ENCODE measurements at regions not wholly inside any gene's neighbourhood (a gene's known extent, or its start where the extent isn't known, plus 50 kb on each side); places are given as distances from the start of the nearest gene placed in this dataset.

DNA sequence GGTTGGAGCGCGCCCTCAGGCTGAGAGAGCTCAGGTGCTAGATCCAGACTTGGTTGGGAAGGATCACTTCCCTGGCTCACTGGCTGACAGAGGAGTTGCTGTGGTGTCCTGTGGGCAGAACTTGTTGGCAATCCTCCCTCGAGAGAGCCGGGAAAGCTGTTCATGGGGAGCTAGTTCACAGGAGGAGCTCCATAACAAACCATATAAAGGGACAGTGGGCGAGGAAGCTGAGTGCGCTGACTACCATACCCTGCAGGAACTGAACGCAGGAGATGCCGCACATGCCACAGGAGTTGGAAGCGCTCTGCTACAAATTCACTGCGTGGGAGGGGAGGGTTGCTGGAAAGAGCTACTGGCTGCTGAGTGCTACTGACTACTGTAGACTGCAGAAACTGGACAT, 243.2 kb downstream of the OGFRL1 start:
- no peak for DNase-seq

DNA sequence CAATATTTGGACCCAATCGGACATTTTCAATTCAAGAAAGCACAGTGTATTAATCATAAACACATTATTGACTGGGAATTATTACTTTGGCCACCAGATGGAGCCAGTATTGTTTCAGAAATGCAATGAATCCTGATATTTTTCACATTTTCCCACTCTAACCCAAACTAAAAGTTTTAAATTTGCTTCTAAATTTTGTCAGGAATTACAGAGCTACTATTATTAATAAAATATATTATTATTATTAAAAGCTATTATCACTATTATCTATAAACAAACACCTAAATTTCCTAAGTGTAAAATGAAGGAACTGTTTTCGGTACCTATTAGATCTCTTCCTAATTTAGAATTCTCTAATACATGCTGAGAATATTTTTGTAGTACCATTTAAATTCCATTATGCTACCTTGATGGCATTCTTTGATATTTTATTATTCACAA, 245.3 kb downstream of the OGFRL1 start:
- DNase-seq, result peak; percentile 64

DNA sequence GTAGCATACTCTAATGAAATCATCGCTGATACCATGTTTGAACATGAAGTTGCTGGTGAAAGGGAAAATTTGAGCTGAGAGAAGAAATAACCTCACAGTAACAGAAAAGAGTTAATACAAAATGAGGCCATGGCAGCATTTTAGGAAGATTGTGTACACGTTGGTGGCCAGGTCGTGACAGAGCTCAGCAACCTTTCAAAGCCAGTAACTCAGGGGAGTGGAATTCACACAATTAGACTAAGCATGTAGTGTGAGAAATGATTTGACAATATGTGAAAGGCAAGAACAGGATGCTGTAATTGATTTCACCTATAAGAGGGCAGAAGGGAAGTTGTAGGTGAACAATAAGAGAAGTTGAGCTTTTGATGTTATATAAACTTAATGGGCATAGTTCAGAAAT, 246.3 kb downstream of the OGFRL1 start:
- DNase-seq, result no peak

DNA sequence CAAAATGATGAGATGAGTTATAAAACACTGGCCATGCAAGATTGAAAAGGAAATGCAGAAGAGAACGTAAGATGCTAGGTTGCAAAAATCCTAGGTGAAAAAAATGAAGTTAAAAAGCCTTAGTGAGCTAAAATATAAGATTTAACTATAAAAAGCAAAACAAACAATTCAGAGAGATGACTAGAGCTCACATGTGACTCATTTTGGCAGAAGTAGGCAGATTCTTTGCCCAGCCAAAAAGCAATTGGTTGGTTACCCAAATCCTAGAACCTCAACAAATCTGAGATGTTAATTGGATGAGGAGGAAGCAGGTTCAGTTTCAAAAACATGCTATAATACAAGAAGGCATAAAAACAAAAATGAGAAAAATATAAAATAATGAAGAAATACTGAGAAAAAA, 249.1 kb downstream of the OGFRL1 start:
- DNase-seq, result no peak

DNA sequence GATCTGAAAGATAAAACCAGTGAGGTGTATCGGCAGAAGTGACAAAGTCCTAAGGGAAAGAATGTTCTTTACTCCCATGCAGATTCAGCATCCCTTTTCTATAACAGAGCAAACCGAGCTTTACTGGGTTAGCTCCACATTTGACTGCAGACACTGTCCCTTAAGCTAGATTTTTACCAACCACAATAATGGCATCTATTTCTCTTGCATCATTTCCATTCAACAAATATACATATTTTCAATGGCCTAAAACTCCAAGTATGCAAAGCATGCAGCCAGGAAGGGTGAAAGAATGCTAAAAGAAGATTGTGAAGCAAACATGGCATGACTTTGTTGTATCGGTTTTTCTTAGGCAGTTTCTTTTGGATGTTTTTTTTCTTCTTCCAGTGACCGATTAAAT, 255.4 kb downstream of the OGFRL1 start:
- DNase-seq, result no peak

DNA sequence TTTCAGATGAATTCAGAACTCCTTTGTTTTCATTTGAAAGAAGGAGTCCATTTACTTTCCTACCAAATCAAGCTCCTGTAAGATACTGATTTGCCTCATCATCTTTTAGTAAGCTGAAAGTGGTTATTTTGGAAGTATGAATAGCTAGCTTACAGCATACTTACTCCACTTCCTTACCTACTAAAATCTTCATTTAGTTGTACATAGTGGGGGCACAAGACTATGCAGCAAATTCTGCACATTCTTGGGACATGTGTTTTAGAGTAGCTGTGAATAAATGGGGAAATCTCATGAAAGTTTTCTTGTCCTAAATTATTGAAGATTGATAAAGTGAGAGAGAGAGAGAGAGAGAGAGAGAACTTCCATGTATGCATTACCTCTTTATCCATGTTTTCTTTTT, 256.3 kb downstream of the OGFRL1 start:
- DNase-seq, result no peak

DNA sequence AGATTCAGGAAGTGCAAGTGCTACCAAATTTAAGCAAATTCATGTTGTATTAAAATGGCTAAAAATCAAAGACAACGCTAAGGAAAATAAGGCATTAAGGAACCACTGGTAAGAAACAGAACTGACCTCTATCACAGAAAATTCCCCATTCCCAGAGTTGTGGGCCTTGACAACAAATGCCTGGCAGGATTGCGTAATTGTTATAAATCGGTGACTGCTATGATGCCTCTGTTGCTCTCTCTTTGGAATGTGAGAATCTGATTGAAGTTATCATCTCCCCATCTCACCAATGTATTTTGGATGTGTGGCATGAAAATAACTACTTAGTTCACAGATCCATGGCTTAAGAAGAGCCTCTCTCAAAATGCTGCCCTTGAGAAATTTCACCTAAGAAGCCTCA, 257.3 kb downstream of the OGFRL1 start:
- no peak for DNase-seq

DNA sequence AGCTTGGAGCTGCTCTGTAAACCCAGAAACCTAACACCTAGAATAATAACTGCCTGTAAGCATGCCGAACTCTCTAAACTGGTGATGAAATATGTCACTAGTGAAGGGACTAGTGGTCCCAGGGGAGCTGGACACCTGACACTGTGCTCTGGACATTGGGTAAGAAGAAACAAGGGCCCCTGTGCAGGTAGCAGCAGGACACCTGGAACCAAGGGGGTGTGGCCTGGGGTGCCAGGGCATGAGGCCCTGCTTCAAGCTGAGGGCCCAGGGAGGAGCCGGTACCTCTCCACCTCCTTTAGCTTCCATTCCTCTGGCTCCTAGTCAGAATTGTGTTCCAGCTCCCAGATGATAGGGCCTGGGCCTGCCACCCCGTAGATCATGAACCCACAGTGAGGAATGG, 263.2 kb downstream of the OGFRL1 start:
- DNase-seq, result no peak

DNA sequence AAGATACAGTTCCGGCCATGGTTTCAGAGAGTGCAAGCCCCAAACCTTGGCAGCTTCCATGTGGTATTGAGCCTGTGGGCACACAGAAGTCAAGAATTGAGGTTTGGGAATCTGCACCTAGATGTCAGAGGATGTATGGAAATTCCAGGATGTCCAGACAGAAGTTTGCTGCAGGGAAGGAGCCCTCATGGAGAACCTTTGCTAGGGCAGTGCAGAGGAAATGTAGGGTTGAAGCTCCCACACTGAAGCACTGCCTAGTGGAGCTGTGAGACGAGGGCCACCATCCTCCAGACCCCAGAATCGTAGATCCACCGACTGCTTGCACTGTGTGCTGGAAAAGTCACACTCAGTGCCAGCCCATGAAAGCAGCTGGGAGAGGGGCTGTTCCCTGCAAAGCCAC, 267.5 kb downstream of the OGFRL1 start:
- DNase-seq, result no peak

DNA sequence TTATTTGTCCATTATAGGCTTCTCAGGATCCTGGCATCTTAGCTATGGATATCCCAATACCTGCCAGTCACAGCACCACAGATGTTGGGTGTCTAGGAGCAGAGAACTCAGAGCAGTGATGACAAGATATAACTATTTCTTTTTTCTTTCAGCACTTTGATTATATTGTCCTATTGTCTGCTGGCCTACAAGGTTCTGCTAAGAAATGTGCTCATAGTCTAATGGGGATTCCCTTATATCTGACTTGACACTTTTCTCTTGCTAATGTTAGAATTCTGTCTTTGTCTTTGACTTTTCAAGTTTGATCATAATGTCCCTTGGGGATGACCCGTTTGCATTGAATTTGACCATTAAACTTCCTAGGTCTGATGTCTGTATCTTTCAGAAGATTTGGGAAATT, 270.4 kb downstream of the OGFRL1 start:
- DNase-seq, result no peak

DNA sequence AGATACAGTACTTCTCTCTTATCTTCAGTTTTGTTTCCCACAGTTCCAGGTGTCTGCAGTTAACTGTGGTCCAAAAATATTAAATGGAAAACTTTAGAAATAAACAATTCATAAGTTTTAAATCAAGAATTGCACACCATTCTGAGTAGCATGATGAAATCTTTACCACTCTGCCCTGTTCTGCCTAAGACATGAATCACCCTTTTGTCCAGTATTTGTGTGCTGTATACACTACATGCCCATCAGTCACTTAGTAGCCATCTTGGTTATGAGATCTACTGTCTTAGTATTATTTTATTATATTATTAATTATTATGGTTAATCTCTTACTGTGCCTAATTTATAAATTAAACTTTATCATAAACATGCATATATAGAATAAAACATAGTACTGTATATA, 279.0 kb downstream of the OGFRL1 start:
- DNase-seq, result no peak

DNA sequence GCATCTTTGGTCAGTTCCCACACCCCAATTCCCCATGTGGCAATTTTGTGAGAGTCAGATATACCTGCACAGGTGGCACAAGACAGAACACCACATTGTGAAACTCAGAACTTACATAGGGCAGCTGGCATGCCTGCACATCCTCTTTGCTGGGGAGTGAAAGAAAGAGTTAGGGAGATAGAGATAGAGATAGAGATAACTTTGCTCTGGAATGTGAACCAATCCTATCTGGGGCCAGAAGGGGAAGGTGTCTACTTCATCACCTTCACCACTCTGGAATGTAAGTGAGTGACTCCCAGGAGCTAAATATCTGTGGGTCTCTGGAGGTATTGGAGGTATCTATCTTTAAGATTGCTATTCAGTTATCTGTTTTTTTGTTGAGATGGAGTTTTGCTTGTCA, 289.2 kb downstream of the OGFRL1 start:
- no peak for DNase-seq

DNA sequence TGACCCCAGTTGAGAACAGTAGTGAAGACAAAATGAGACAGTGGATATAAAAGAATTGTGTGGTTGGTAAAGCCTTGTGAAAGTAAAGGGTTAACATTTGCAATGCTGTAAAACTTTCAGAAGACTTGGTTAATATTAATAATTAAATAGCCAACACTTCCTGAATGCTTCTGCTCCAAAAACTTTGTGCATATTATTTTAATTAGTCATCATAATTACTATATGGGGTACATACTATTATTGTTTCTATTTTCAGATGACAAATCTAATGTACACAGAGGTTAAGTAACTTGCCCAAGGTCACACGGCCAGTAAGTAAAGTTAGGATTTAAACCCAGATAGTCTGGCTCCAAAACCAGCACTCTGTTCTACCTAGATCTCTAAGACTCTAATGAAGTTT, 291.3 kb downstream of the OGFRL1 start:
- DNase-seq, result no peak

DNA sequence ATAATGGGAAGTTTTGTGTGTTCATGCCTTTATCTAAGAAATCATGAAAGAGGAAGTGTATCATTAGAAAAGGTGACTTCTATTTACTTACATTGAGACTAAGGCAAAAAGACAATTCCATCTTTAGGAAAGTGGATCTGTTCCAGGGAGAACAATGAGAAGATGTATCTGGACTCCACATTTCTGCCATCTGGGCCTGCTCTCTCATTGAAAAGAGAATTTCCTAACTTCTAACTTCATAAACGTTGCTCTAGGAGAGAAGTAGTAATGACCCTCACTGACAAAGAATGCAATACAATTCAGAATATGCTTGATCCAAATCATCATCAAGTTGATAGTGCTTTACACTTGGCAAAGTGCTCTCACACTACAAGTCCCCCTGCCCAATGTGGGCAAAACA, 294.2 kb downstream of the OGFRL1 start:
- no peak for DNase-seq

DNA sequence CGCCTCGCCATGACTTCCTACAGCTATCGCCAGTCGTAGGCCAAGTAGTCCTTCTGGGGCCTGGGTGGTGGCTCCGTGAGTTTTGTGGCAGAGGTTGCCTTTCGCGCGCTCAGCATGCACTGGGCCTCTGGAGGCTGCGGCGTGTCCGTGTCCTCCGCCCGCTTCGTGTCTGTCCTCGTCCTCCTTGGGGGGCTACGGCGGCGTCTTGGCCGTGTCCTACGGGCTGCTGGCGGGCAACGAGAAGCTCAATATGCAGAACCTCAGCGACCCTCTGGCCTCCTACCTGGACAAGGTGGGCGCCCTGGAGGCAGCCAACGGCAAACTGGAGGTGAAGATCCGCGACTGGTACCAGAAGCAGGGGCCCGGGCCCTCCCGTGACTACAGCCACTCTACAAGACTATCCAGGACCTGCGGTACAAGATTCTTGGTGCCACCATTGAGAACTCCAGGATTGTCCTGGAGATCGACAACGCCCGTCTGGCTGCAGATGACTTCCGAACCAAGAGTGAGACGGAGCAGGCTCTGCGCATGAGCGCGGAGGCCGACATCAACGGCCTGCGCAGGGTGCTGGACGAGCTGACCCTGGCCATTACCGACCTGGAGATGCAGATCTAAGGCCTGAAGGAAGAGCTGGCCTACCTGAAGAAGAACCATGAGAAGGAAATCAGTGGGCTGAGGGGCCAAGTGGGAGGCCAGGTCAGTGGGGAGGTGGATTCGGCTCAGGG, 296.3 kb downstream of the OGFRL1 start:
- no peak for DNase-seq

DNA sequence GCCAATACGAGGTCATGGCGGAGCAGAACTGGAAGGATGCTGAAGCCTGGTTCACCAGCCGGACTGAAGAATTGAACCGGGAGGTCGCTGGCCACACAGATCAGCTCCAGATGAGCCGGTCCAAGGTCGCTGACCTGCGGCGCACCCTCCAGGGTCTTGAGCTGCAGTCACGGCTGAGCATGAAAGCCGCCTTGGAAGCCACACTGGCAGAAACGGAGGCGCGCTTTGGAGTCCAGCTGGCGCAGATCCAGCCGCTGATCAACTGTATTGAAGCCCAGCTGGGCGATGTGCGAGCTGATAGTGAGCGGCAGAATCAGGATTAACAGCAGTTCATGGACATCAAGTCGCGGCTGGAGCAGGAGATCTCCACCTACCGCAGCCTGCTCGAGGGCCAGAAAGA, 296.9 kb downstream of the OGFRL1 start:
- DNase-seq, result no peak

DNA sequence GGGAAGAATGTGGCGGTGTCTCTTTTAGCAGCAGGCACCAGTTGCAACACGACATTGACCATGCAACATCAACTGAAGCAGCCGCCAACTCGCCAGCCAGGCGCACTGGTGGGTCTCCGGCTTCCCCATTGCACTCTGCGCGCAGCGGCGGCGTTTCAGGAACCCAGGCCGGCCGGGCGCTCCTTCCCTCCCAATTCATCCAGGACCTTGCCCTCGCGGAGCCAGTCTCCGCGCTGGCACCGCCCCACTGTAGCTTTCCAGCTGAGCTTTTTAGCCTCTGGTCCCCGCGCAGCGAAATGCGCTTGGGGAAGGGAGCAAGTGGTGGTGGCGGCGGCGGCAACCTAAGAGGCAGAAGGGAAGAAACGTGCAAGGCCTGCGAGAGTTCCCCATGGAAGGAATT, 297.9 kb upstream of the RIMS1 start:
- DNase-seq, result no peak

DNA sequence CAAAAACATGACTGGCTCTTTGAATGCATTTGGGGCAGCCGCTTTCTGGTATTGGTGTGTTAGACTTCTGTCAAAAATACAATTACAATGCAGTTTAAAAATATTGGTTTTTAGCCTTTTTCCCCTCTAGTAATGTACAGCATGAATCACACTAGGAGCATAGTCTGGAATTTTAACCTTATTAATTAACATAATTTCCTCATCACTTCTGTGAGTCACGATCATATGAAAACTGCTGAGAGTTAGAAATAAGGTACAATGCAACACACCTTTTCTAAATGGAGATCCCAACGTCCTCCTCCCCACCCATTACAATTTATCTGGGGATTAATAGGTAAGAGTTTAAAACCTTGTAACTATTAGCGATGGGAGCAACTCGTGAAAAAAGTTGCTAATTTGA, 297.1 kb upstream of the RIMS1 start:
- DNase-seq, result no peak

DNA sequence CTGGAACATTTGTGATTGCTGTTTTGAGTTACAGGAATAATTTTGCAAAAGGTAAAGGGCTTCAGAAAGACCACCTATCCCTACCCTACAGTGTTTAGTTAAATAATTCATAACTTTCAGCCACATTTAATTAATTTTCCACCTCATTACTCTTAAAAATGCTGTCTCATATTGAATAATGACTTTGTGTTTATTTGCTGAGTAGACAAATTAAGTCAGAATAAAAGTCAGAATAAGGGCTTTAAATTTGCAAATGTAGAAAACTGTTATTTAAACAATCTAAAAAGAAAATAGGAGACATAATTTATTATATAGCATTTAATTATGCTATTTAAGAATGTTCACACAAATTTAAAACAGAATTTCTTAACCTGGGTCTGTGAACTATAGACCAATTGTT, 293.7 kb upstream of the RIMS1 start:
- no peak for DNase-seq

DNA sequence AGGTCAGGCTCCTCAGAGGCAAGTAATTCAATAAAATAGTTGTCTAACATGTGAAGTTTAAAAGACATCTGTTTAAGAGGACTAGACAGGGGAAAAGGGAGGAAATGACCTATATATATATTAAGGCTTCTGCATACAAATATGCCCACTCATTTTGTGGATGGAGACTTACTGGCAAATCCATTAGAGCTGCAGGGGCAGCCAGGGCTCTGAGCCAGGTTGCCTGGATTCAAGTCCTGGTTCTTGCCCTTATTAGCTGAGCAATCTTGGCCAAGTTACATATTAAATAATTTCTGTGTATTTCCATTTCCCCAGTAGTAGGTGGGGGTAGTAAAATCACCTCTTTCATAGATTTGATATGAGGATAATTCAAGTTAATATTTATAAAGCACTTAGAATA, 287.0 kb upstream of the RIMS1 start:
- no peak for DNase-seq

DNA sequence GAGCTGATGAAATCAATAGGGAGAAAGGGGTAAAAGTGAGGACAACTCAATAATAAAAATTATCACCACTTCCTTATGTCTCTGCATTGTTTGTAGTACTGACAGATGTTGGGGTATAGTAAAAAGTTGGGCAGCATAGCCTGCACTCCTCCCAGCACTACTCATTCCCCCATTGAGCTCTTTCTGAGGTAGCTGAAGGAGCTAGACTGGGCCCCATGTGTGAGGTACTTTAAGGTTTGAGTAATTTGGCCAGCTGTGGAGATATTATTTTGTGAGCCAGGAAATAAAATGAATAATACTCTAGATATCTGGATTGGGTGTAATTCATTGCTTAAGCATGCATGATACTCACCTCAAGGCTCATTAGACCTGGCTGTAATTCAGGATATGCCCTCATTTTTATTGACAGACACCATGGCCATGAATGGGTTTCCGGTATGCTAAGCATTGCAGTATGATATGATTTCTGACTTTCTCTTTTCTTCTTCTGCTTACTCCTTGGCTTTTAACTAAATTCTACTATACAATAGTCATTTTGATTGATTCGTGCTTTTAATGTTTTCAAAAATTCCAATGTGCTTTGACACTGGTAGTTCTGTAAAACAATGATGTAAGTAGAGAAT, 283.9 kb upstream of the RIMS1 start:
- peak; percentile 14 for DNase-seq

DNA sequence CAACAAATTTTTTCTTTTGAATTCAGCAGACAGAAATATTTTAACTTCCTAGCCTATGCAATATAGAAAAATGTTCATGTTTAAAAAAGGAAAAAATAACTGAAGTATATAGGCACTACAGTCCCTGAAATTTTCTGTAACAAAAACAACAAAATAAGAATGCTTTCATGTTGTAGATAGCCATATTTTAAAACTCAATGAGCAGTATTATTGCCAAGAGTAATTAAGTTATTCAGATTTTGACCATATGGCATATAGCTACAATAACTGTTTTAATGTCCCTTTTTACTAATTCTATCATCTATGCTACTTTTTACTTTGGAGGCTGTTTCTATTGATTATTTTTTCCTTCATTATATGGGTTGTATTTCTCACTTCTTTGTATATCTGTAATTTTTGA, 283.3 kb upstream of the RIMS1 start:
- DNase-seq, result no peak

DNA sequence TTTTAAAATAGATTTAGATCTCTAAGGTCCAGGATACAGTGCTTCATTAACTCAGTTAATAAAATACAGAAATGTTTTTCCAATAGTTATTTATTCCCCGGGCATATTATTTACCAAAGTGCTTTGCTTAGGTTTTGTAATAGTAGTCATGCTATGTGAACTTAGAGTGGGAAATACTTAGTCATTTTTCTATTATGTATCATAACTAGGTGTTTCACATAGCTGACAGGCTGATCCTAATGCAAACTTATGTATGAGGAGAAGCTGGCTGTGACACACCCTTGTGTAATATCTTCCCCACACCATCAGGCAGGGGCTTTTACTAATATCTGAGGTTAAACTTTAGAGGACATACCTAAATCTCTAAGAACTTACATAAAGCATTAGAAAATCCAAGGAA, 277.7 kb upstream of the RIMS1 start:
- DNase-seq, result no peak

DNA sequence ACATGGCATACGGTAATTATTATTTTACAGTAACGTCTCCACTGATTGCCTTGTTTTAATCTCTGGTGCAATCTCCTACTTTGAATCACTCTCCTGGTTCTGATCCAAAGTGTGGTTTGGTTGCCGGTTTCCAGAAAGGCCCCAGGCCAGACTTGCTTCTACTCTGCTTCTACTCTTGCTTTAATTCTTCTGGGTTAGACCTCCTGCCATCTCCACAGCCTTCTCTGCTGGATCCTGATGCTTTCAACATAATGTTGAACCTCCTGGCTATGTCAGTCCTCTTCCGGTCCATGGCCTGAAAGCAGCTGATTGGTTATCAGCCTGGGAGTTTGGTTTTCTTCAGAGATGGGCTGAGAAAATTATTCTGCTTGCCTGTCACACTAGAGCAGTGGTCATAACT, 266.5 kb upstream of the RIMS1 start:
- DNase-seq, result no peak

DNA sequence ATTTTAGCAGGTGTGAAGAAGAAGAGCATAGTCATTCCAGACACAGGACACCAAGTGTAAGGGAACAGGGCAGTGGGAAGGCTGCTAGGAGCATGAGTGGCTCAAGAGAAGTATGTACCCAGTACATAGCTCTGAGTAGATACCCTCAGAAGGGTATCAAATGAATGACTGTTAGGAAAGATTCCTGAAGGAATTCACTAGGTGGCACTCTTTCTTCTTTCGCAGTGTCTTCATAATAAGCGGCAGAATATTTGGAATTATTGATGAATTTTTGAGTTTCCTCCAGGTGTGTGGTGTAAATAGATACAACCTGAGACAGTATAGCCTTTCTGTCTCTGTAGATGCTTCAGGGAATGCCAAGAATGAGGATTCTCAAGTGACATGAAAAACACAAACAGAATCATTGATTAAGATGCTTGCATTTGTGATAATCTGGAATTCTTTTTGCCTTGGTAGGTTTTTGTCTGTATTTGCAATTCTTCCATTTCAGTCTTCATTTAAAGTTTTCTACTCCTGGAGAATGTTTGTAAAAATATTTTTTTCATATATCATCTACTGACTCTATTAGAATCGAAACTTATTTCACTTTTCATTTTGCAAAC, 264.3 kb upstream of the RIMS1 start:
- peak; percentile 42 for DNase-seq
